OCI-LY7 (cell line): ENCODE measurements at regions not wholly inside any gene's neighbourhood (a gene's known extent, or its start where the extent isn't known, plus 50 kb on each side); places are given as distances from the start of the nearest gene placed in this dataset.

ENCODE experiments used
- BruUV-seq: library from RNA; stranded (reverse); fragments of 400-500 nt; replicated peaks from 2 replicates; lab custom pipeline; 2021; lab: Mats Ljungman, UMichigan
- CTCF ChIA-PET: fragments of 300-600 bp; sonication (Branson Sonifier 250); formaldehyde crosslinking; loops from one replicate; lab custom pipeline; 2022; ENCODE audit warnings: antibody characterized with exemption; ENCODE audit not compliant: unreplicated experiment; lab: Charles Lee
- POLR2A ChIA-PET: fragments of 300-600 bp; sonication (Branson Sonifier 250); formaldehyde crosslinking; loops from one replicate; lab custom pipeline; 2022; ENCODE audit warnings: antibody characterized with exemption; lab: Charles Lee
- DNase-seq: peaks from one replicate; pipeline ENCODE4 v3.0.0-alpha.2; 2015; ENCODE audit warnings: low spot score
- H2AFZ ChIP-seq: fragments of 200-600 bp; sonication (generic), shearing (Covaris generic); 2 replicates; pipeline ENCODE4 v1.6.1; 2014; ENCODE audit warnings: mild to moderate bottlenecking, antibody characterized with exemption, low read length, moderate library complexity
- H3K27ac ChIP-seq: fragments of 200-600 bp; sonication (generic); 2 replicates; pipeline ENCODE4 v1.5.1; 2014; ENCODE audit warnings: mixed run types, low read depth, mild to moderate bottlenecking, moderate library complexity, low read length, inconsistent platforms; ENCODE audit not compliant: poor library complexity, severe bottlenecking
- H3K36me3 ChIP-seq: fragments of 200-600 bp; sonication (generic); 2 replicates; pipeline ENCODE4 v1.6.1; 2014; ENCODE audit warnings: mild to moderate bottlenecking, antibody characterized with exemption, low read length, moderate library complexity, mixed read lengths; ENCODE audit not compliant: insufficient read depth
- H3K4me1 ChIP-seq: fragments of 200-600 bp; sonication (generic); 2 replicates; pipeline ENCODE4 v1.5.1; 2014; ENCODE audit warnings: mild to moderate bottlenecking, low read length; ENCODE audit not compliant: insufficient read depth, poor library complexity, severe bottlenecking
- H3K4me2 ChIP-seq: fragments of 200-600 bp; sonication (generic); 2 replicates; pipeline ENCODE4 v1.6.1; 2014; ENCODE audit warnings: mild to moderate bottlenecking, low read length
- H3K4me3 ChIP-seq: fragments of 200-600 bp; sonication (generic); 2 replicates; pipeline ENCODE4 v1.5.1; 2014; ENCODE audit warnings: mild to moderate bottlenecking, low read depth, low read length; ENCODE audit not compliant: poor library complexity, severe bottlenecking
- H3K79me2 ChIP-seq: fragments of 200-600 bp; sonication (generic); 2 replicates; pipeline ENCODE4 v1.6.1; 2016; ENCODE audit warnings: low read depth, mild to moderate bottlenecking, low read length, moderate library complexity, mixed read lengths; ENCODE audit not compliant: insufficient read depth
- H3K9me2 ChIP-seq: fragments of 200-600 bp; sonication (generic); 2 replicates; pipeline ENCODE4 v1.6.1; 2016; ENCODE audit warnings: mild to moderate bottlenecking, low read length, mixed read lengths; ENCODE audit not compliant: insufficient read depth
- H3K9me3 ChIP-seq: fragments of 200-600 bp; sonication (generic); 2 replicates; pipeline ENCODE4 v1.6.1; 2014; ENCODE audit warnings: mild to moderate bottlenecking, mixed run types, low read length, mixed read lengths
- H4K20me1 ChIP-seq: fragments of 200-600 bp; sonication (generic); 2 replicates; pipeline ENCODE4 v1.6.1; 2014; ENCODE audit warnings: mild to moderate bottlenecking, antibody characterized with exemption, low read length, moderate library complexity, mixed read lengths; ENCODE audit not compliant: insufficient read depth
- EZH2phosphoT487 ChIP-seq: fragments of 200-600 bp; sonication (generic); IDR thresholded peaks from 2 replicates; pipeline ENCODE4 v1.6.1; 2018; ENCODE audit warnings: low read depth, borderline replicate concordance, mild to moderate bottlenecking, mixed run types, antibody characterized with exemption, low read length, moderate library complexity, mixed read lengths
- intact Hi-C: fragments of 100-400 bp; cut with micrococcal nuclease; formaldehyde crosslinking; loops from one replicate; pipeline ENCODE4 v1.10.0; 2022; ENCODE audit not compliant: unreplicated experiment
- TF ChIP-seq, protein P1 (sequence below): fragments of 200-600 bp; sonication (generic); conservative IDR thresholded peaks from 2 replicates; pipeline ENCODE4 v1.5.1; 2014; ENCODE audit warnings: mild to moderate bottlenecking, antibody characterized with exemption, low read length, moderate library complexity, mixed read lengths

GRCh38 chr12:90653040-90653439 is 301.9 kb downstream of the CCER1 start:
- Histone ChIP-seq H2AFZ (no peak overlapping the region), H3K4me1 (no peaks in the 10 kb centered on the region), H3K4me2 (no peak overlapping the region), H3K27ac (no peak overlapping the region), H3K4me3 (no peak overlapping the region), H3K36me3 (no peaks in the 10 kb centered on the region), H4K20me1 (no peaks in the 10 kb centered on the region), H3K9me3 (no peaks in the 10 kb centered on the region), H3K79me2 (no peaks in the 10 kb centered on the region), H3K9me2 (no peaks in the 10 kb centered on the region)
- ChIA-PET POLR2A (interaction anchor here (1.3 kb wide), 1 partner anchor 230 kb away, joined by 3 read pairs; no protein-coding TSS in a partner anchor), CTCF (no interaction called here)
- DNase-seq: no peak
- intact Hi-C loops: no loop called here
- BruUV-seq: no TSS peak
- no peak for TF ChIP-seq EZH2phosphoT487
- TF ChIP-seq, protein P1, sequence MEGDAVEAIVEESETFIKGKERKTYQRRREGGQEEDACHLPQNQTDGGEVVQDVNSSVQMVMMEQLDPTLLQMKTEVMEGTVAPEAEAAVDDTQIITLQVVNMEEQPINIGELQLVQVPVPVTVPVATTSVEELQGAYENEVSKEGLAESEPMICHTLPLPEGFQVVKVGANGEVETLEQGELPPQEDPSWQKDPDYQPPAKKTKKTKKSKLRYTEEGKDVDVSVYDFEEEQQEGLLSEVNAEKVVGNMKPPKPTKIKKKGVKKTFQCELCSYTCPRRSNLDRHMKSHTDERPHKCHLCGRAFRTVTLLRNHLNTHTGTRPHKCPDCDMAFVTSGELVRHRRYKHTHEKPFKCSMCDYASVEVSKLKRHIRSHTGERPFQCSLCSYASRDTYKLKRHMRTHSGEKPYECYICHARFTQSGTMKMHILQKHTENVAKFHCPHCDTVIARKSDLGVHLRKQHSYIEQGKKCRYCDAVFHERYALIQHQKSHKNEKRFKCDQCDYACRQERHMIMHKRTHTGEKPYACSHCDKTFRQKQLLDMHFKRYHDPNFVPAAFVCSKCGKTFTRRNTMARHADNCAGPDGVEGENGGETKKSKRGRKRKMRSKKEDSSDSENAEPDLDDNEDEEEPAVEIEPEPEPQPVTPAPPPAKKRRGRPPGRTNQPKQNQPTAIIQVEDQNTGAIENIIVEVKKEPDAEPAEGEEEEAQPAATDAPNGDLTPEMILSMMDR: no peak

- H4K20me1 ChIP-seq: no peaks in the 10 kb centered on the region
- ChIA-PET CTCF (no interaction called here), POLR2A (no interaction called here)
- H2AFZ ChIP-seq: no peak overlapping the region
- no peak overlapping the region for H3K4me3 ChIP-seq
- DNase-seq: no peak
- H3K27ac ChIP-seq: no peak overlapping the region
- TF ChIP-seq EZH2phosphoT487: no peak
- TF ChIP-seq, protein P1: no peak
- H3K4me2 ChIP-seq: no peak overlapping the region
- no peaks in the 10 kb centered on the region for H3K36me3 ChIP-seq
- H3K9me2 ChIP-seq: no peaks in the 10 kb centered on the region
- no TSS peak for BruUV-seq
- H3K79me2 ChIP-seq: no peaks in the 10 kb centered on the region
- intact Hi-C loops: no loop called here
- H3K9me3 ChIP-seq: no peaks in the 10 kb centered on the region
- H3K4me1 ChIP-seq: no peaks in the 10 kb centered on the region
Observed at GRCh38 chr12:90652280-90652679, 302.7 kb downstream of the CCER1 start.

DNA sequence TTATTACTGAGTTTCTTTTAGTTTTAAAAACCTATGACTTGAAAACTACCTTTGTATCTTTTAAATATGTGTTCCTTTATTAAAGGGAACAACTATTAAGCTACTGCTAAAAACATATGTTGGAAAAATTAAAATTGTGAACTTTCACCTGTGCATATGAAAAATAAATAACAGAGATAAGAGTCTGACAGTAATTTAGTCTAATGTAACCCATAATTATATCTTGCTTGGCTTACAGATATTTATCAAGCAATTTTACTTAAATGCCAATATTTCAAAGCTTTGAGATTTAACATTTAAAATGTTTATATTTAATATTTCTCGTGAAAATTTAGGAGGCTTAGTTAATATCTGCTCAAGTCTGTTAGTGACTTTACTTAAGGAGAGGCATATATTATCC is 309.8 kb downstream of the CCER1 start:
- no peak overlapping the region for H3K4me2 ChIP-seq
- H3K27ac ChIP-seq: no peak overlapping the region
- no TSS peak for BruUV-seq
- DNase-seq: no peak
- no peaks in the 10 kb centered on the region for H3K4me1 ChIP-seq
- H3K36me3 ChIP-seq: no peaks in the 10 kb centered on the region
- H3K79me2 ChIP-seq: no peaks in the 10 kb centered on the region
- H2AFZ ChIP-seq: no peak overlapping the region
- TF ChIP-seq EZH2phosphoT487: no peak
- TF ChIP-seq, protein P1: no peak
- intact Hi-C loops: no loop called here
- ChIA-PET POLR2A (no interaction called here), CTCF (no interaction called here)
- no peak overlapping the region for H3K4me3 ChIP-seq
- H3K9me3 ChIP-seq: no peaks in the 10 kb centered on the region
- H3K9me2 ChIP-seq: no peaks in the 10 kb centered on the region
- H4K20me1 ChIP-seq: no peaks in the 10 kb centered on the region
